MG63 (cell line): ENCODE measurements at regions not wholly inside any gene's neighbourhood (a gene's known extent, or its start where the extent isn't known, plus 50 kb on each side); places are given as distances from the start of the nearest gene placed in this dataset.
"Not testable (repeated sequence)": the region's sequence is repeated elsewhere in the genome, so short reads cannot be mapped to it uniquely, and the experiment has no call there.

Experiments used
- DNase-seq: peaks from one replicate; pipeline ENCODE4 v3.0.0-alpha.2; 2020
- H3K27me3 ChIP-seq: fragments of 250-450 bp; sonication (Bioruptor Pico); 2 replicates; pipeline ENCODE4 v1.5.1; 2020; ENCODE audit warnings: mild to moderate bottlenecking, moderate library complexity
- H3K36me3 ChIP-seq: fragments of 250-450 bp; sonication (Bioruptor Pico); 2 replicates; pipeline ENCODE4 v1.5.1; 2020; ENCODE audit warnings: mild to moderate bottlenecking, moderate library complexity
- H3K4me3 ChIP-seq: fragments of 250-450 bp; sonication (Bioruptor Pico); 2 replicates; pipeline ENCODE4 v1.5.1; 2020; ENCODE audit warnings: mild to moderate bottlenecking, moderate library complexity
- H3K9me3 ChIP-seq: fragments of 250-450 bp; sonication (Bioruptor Pico); 2 replicates; pipeline ENCODE4 v1.5.1; 2020; ENCODE audit warnings: mild to moderate bottlenecking, moderate library complexity

DNA sequence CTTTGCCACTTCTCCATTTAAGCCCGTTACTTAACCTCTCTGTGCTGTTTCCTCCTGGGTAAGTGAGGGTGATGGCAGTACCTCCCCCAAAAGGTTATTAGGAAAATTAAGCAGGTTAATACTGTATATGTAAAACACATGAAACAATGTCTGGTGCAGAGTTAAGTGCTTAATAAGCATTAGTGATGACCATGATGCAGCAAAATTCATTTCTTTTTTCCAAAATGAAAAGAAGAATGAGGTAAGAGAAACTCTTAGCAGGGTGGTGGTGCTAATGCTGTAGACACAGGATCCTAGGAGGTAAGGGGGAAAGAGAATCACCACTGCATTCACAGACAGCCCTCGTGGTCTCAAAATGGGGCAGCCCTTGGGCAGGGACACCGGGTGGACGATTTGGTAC lies 115.1 kb upstream of the RAI14 start:
- peaks cover 14% of the 10 kb centered on the region; the same call in 1 of the 2 replicates for H3K9me3 ChIP-seq
- no peak for DNase-seq
- no peaks in the 10 kb centered on the region for H3K36me3 ChIP-seq
- no peaks in the 10 kb centered on the region for H3K27me3 ChIP-seq
- H3K4me3 ChIP-seq, result no peak overlapping the region

DNA sequence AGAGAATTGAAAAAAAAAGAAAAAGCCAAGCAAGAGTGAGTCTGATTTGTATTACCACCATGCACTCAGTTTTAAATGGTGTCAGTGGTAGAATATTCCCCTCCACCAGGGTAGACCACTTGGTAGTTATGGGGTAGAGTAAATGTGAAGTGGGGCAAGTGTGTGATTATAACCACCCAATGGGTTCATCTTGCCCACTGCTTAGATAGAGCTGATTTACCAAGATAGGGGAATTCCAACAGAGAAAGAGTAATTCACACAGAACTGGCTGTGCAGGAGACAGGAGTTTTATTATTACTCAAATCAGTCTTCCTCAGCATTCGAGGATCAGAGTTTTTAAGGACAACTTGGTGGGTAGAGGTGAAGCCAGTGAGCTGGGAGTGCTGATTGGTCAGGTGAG lies 113.3 kb upstream of the RAI14 start:
- Histone ChIP-seq H3K36me3 (no peaks in the 10 kb centered on the region), H3K4me3 (no peak overlapping the region), H3K27me3 (no peaks in the 10 kb centered on the region), H3K9me3 (peaks cover 20% of the 10 kb centered on the region)
- DNase-seq, result no peak

DNA sequence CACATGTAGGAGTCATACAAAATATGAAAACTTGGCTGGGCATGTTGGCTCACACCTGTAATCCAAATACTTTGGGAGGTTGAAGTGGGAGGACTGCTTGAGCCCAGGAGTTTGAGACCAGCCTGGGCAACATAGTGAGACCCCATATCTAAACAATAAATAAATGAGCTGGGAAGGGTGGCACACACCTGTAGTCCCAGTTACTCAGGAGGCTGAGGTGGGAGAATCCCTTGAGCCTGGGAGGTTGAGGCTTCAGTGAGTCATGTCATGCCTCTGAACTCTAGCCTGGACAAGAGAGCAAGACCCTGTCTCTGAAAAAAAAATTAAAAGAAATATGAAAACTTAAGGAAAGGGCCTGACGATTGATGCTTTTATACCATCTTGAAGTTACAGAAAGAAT lies 112.4 kb upstream of the RAI14 start:
- DNase-seq, result no peak
- Histone ChIP-seq H3K4me3 (no peak overlapping the region), H3K36me3 (no peaks in the 10 kb centered on the region), H3K9me3 (peaks cover 20% of the 10 kb centered on the region), H3K27me3 (no peaks in the 10 kb centered on the region)

DNA sequence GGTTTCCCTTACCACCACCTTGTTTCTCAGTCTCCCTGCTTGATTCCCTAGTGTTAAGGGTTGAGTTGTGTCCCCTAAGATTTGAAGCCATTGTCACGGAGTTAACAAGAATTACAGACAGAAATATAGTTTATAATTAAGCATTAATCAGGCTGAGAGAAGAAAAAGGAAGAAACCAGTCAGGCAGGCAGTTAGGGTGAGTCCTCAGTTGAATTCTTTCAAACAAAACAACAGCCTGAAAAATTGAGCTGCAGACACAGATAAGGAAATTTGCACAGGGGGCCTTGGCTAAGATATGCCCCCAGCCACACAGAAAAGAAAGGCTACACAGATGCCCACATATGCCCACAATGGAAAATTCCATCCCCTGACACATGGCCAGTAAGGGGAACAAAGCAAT lies 111.7 kb upstream of the RAI14 start:
- Histone ChIP-seq H3K36me3 (no peaks in the 10 kb centered on the region), H3K9me3 (peaks cover 20% of the 10 kb centered on the region), H3K27me3 (no peaks in the 10 kb centered on the region), H3K4me3 (no peak overlapping the region)
- no peak for DNase-seq

DNA sequence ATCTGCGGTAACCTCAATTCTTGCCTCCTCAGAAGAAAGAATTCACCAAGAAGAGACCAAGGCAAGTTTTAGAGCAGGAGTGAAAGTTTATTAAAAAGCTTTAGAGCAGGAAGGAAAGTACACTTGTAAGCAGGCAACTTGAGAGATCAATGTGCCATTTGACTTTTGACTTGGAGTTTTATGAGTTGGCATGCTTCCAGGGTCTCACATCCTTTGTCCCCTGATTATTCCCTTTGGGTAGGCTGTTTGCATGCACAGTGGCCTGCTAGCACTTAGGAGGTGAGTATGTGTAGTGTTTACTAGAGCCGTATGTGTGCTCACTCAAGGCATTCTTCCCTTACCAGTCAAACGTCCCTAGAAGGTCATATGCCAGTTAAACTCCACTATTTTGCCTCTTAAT lies 111.0 kb upstream of the RAI14 start:
- Histone ChIP-seq H3K9me3 (peaks cover 20% of the 10 kb centered on the region), H3K36me3 (no peaks in the 10 kb centered on the region), H3K27me3 (no peaks in the 10 kb centered on the region), H3K4me3 (no peak overlapping the region)
- DNase-seq, result no peak

DNA sequence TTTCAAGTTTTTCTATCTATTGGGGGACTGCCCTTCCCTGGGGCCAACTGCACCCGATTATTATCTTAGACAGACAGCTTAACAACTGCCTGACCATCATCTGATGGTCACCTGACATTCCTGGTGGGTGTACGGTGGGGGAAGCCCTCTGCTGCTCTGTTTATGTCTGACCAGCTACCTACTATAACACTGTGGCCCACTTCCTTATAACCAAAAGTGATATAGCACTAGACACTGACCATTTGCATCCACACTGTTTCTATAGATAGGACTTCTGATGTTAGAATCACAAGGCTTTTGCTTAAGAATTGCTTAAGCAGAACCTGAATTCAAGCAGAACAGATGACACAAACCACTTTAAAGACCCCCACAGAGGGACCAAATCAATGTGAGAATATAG lies 110.5 kb upstream of the RAI14 start:
- H3K36me3 ChIP-seq, result no peaks in the 10 kb centered on the region
- peaks cover 20% of the 10 kb centered on the region for H3K9me3 ChIP-seq
- H3K27me3 ChIP-seq, result no peaks in the 10 kb centered on the region
- DNase-seq, result no peak
- no peak overlapping the region for H3K4me3 ChIP-seq

DNA sequence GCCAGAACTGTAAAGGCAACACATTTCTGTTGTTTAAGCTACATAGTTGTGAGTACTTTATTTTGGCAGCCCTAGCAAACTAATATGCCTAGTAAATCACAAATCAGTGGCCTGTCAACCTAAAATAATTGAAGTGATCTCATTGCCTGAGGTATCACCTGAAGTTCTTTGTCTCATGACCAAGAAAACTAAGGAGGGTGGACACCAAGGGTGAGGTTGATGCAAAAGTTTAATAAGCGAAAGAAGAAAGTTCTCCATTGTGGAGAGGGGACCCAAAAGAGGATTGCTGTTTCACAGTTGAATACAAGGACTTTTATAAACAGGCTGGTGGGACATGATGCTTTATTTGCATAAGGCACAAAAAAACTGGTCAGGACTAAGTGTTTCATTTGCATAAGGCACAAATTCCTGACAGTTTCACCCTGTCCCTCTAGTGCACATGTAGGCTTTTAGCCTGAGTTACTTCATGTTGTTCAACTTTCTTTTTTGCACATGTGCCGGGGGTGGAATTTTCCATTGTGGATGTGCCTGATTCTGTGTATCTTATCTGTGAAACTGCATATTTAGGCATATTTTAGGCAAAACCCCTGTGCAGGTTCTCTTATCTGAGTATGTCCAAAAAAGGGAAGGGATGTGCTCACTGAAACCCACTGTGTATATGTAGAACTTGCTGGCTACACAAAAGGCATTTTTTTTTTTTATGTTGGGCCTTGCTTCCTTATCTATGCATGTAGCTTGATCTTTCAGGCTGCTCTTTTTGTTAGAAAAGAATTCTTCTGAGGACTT lies 108.6 kb upstream of the RAI14 start:
- Histone ChIP-seq H3K4me3 (no peak overlapping the region), H3K9me3 (peaks cover 15% of the 10 kb centered on the region), H3K27me3 (no peaks in the 10 kb centered on the region), H3K36me3 (no peaks in the 10 kb centered on the region)
- no peak for DNase-seq

DNA sequence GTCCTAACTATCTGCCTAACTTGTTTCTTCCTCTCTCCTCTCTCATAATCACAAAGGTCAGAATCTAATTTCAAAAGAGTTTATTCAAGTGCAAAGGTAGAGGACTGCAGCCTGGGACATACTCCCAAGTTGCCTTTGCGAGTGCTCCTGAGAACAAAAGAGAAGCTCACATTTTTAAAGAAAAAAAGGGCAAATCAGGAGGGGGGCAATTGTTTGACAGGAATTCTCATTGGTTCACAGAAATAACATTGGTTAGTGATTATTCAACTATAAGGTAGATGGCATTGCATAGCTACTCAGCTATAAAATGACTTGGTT lies 108.1 kb upstream of the RAI14 start:
- no peak for DNase-seq
- H3K9me3 ChIP-seq, result peaks cover 15% of the 10 kb centered on the region
- H3K4me3 ChIP-seq, result no peak overlapping the region
- H3K36me3 ChIP-seq, result no peaks in the 10 kb centered on the region
- H3K27me3 ChIP-seq, result no peaks in the 10 kb centered on the region

DNA sequence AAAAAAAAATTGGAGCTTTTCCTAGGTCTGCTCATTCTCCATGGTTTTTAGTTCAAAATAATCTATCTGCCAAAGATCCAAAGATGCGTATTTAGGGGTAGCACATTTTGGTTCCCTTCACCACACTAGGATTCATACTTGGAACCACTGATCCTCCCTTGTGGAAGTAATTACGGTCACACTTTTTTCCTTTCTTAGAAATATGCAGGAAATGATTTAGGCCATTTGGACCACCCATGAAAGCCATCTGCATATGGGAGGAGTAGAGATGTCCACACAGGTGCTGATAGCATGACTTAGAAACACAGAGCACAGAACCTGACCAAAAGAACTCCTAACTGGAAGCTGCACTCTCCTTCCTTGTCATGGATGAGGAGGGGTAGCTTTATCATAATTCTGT lies 105.9 kb upstream of the RAI14 start:
- H3K27me3 ChIP-seq, result no peaks in the 10 kb centered on the region
- no peak for DNase-seq

DNA sequence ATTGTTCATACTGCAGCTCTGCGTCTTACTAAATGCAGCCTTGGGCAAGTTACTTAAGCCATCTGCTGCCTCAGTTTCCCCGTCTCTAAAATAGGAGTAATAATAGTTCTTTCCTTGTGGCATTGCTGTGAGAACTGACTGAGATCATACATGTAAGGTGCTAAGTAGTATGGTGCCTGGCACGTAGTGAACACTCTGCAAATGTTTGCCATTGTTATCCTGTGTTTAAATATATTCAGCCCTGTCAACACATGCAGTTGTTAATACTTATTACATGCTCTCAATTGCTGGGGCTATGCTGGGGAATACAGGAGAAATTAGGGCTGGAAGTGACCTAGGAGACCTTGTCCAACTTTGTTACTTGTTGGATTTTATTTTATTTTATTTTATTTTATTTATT lies 105.2 kb upstream of the RAI14 start:
- Histone ChIP-seq H3K9me3 (peaks cover 7% of the 10 kb centered on the region), H3K36me3 (no peaks in the 10 kb centered on the region), H3K27me3 (no peaks in the 10 kb centered on the region), H3K4me3 (no peak overlapping the region)
- DNase-seq, result no peak

More for the DNA sequence above, 105.9 kb upstream of the RAI14 start:
- no peak overlapping the region for H3K4me3 ChIP-seq
- H3K36me3 ChIP-seq, result no peaks in the 10 kb centered on the region
- peaks cover 7% of the 10 kb centered on the region for H3K9me3 ChIP-seq

DNA sequence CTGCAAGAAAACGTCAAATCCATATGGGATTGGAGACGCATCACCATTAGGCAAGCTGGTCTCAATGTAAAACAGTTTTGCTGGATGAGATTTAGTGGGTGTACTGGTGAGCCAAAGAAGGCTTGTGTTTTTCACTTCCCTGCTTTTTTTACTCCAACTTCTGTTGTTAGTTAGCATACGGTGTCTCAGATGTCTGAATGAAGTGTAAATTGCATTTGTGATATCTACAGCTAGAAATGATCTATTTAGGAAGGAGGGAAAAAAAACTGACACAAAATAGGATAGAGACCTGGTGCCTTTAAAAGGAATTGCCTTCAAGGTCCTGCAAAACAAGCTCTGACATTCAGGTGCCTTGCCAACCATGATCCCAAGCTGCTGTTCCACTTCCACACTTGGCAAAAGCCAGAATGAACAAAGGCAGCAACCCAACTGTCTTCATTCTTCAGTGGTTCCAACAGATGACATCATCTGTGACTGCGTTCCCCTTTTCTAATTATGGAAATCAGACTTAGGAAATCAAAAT lies 104.2 kb upstream of the RAI14 start:
- DNase-seq, result peak; percentile 50
- Histone ChIP-seq H3K36me3 (no peaks in the 10 kb centered on the region), H3K9me3 (peaks cover 7% of the 10 kb centered on the region), H3K27me3 (no peaks in the 10 kb centered on the region), H3K4me3 (no peak overlapping the region)

DNA sequence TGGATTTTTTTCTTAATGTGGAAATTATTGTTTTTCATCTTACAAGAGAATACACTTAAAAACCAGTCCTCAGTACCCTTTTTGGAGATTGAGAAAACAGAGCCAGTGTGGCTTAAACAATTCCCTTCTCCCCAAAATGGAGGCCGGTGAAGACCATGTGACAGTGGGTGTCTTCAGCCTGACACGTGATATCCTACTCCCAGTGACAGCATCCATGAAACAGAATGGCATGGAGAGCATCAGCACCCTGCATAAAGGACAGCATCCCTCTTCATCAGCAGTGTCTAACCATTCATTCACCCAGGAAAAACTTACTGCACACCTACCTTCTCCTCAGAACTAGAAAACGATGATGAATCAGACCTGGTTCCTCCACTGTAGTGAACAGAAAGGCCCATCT lies 103.4 kb upstream of the RAI14 start:
- no peak for DNase-seq
- Histone ChIP-seq H3K9me3 (no peaks in the 10 kb centered on the region; the same call in 1 of the 2 replicates), H3K27me3 (no peaks in the 10 kb centered on the region), H3K36me3 (no peaks in the 10 kb centered on the region), H3K4me3 (no peak overlapping the region)

DNA sequence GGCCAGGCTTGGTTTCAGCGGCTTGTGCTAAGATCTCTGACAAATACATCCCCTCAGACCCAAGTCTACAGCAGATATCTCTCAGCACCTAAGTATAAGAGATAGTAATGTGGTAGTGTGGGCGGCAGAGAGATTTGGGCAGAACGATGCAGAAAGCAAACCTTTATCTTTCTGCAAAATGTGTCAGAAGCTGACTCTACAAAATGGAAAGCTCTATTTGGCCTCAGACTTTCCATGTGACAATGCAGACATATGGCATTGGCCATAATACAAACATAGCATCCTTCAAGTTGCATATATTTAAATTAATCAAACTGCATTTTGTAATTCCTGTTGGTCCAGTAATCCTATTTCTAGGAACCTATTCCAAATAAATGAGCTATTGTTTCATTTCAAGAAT lies 102.5 kb upstream of the RAI14 start:
- Histone ChIP-seq H3K4me3 (no peak overlapping the region), H3K9me3 (no peaks in the 10 kb centered on the region), H3K36me3 (no peaks in the 10 kb centered on the region), H3K27me3 (no peaks in the 10 kb centered on the region)
- no peak for DNase-seq

DNA sequence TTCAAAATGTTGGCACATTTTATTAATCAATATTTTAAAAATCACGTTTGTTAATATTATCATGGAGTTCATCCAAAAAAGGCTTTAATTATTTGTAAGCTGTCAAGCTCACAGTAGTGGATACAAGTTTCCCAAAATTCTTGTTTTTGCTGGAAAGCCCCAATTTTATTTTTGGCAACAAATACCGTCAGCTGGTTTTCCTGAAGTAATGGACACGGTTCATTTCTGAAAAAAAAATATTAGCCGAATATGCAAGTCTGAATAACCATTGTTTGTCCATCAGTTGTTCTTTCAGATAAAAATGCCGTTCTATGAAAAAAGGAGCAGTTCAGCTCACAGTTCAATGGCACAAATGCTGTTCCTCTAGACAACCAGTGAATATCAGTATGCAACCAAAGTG lies 101.5 kb upstream of the RAI14 start:
- H3K36me3 ChIP-seq, result no peaks in the 10 kb centered on the region
- no peaks in the 10 kb centered on the region for H3K27me3 ChIP-seq
- no peak overlapping the region for H3K4me3 ChIP-seq
- H3K9me3 ChIP-seq, result no peaks in the 10 kb centered on the region
- no peak for DNase-seq

DNA sequence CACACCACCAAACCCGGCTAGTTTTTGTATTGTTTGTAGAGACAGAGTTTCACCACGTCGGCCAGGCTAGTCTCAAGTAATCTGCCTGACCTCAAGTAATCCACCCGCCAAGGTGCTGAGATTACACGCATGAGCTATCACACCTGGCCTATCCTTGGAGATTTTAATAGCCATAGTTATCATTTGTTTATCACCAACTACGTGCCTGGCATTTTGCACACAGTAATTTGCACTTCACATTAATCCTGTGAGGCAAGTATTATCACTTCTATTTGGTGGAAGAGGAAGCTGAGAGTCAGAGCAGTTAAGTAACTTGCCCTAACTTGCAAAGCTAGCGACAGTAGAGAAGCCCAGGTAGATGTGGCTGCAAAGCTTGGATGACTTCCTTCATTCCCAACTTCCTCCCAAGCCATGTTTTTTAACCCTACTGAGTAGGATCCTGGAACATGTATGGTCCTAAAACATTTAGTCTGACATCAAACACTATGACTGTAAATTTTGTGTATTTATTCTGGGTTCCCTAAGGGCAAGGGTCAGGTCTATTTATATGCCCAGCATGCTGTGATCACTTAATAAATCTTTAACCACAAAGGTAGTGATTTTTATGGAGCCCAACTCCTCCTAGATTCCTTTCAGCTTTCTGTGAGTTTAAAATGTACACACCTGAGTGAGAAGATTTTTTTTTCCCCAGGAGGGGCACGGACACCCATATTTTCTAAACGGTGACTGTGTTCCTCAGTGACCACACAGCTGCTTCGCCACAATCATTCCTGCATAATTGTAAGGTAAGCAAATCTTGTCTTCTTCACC lies 100.2 kb upstream of the RAI14 start:
- Histone ChIP-seq H3K36me3 (no peaks in the 10 kb centered on the region), H3K27me3 (no peaks in the 10 kb centered on the region), H3K9me3 (no peaks in the 10 kb centered on the region), H3K4me3 (no peak overlapping the region)
- DNase-seq, result no peak

DNA sequence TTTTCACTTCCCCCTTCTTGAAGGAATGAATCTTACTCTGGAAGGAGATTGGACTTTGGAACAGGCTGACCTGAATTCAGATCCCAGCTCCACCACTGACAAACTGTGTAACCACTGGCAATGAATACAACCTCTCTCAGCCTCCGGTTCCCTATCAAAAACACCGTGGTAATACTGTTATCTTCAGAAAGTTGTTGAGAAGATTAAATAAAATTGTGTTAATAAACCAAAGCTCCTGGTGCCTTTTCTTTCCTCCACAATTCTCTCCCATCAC lies 99.7 kb upstream of the RAI14 start:
- no peaks in the 10 kb centered on the region for H3K27me3 ChIP-seq
- DNase-seq, result no peak
- no peaks in the 10 kb centered on the region for H3K36me3 ChIP-seq
- no peak overlapping the region for H3K4me3 ChIP-seq
- H3K9me3 ChIP-seq, result no peaks in the 10 kb centered on the region

DNA sequence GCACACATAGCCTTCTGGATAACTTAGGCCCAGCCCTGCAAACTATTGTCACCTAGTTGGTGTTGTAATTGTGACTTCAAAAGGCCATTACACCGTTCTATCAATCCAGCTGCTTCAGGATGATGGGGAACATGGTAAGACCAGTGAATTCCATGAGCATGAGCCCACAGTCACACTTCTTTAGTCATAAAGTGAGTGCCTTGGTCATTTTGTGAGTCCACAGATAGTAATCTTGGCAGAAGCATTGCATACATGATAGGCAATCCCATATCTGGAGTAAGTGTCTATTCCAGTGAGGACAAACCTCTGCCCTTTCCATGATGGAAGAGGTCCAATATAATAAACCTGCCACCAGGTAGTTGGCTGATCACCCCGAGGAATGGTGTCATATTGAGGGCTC lies 94.5 kb upstream of the RAI14 start:
- not testable (repeated sequence) for H3K27me3 ChIP-seq, DNase-seq, H3K9me3 ChIP-seq, H3K4me3 ChIP-seq, H3K36me3 ChIP-seq

DNA sequence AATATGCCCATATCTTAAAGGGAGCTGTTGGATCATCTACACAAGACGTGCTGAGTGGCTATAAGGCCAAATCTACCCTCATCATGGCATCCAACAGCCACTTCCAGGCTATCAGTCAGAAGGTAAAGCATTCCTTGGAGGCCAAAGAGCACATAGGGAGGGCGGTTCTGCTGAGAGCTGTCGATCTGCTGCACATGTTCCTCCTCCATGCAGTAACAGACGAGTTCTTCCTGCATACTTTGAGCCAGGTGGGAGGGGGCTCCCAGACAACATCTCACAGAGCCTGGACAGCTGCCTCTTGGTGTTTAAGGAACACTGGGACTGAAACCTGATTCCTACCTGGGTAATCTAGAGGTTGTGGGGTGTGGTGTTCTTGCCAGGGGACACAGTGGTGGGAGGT lies 93.3 kb upstream of the RAI14 start:
- H3K9me3 ChIP-seq, result no peaks in the 10 kb centered on the region
- no peaks in the 10 kb centered on the region for H3K27me3 ChIP-seq
- no peaks in the 10 kb centered on the region for H3K36me3 ChIP-seq
- DNase-seq, result no peak
- H3K4me3 ChIP-seq, result no peak overlapping the region
